GF-D8 (cell line): ENCODE measurements at regions not wholly inside any gene's neighbourhood (a gene's known extent, or its start where the extent isn't known, plus 50 kb on each side); places are given as distances from the start of the nearest gene placed in this dataset.

Experiments
- DNase-seq: peaks from one replicate; lab custom pipeline; 2025; lab: John Stamatoyannopoulos, UW

DNA sequence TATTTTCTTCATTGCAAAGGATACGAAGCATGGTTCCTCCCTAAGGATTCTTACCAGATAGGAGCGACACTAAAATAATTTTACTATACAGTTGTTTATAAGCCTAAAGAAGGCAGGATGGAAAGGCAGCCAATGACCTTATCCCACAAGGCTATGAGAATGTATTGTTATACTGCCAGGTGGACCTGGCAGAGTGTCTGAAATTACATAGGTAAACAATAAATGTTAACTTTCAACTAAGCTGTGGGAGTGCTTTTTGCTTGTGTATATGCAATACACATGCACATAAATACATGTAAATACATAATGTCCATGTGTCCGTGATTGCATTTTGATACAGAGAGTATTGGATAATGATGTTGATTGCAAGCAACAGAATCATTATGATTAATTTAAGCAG is 850.6 kb downstream of the CENPC start:
- DNase-seq = no peak

DNA sequence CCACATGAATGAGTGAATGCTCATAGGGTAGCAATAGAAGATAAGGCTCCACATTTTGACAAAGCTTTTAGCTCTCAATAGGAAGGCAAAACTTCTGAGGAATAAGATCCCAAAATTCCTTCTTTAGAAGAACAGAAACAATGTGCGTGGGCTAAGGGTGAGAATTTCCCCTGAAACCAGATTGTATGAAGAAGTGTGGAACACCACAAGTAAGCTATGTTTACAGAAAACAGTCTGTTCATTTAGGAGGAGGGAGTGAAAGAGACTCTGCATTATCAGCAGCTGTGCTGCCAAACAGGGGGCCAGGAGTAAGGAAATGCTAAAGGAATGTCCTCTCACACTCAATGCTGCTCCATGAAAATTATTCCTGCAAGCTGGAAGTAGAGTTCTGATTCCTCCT is 851.6 kb downstream of the CENPC start:
- DNase-seq = no peak

DNA sequence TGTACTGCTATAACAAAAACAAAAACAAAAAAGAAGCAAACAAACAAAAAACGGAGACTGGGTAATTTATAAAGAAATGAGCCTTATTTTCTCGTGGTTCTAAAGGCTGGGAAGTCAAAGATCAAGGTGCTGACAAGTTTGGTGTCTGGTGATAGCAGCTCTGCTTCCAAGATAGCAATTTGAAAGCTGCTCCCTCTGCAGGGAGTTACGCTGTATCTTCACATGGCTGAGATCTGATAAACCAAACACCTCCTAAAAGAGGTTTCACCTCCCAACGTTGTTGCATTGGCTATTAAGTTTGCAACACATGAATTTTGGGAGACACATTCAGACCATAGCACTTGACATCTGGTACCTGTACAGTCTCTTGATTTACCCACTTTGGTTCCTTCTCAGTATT is 854.2 kb downstream of the CENPC start:
- DNase-seq = no peak

DNA sequence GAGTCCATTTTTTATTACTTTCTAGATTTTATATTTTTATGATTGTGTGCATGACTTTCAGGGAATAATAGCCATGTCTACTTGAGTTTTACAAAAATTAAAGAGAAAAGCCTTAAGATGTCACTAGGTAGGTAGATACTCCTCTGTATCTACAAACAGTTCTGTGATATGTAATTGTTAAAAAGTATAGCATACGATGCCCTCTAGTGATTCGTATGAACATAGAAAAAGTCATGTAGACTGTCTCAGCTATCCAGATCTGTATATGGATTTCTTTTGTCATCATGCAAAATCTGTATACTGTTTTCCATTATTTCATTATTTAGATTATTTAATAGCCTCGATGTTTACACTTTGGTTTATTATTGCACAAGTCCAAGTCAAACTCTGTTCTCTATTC is 856.6 kb downstream of the CENPC start:
- no peak for DNase-seq

DNA sequence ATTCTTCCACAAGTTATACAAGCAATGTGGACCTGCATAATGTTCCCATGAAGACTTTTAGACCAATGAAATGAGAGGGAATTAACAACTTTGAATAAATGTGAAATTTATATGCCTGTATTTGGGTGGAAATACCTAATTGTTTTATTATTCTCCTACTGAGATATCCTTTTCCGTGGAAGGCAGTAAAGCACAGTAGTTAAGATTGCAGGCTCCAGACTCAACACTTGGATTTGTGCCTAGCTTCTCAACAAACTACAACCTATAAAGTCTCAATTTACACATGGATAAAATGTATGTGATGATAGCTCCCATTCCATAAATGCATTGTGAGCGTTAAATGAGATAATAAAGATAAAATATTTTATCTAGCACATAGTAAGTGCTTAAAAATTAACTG is 857.8 kb downstream of the CENPC start:
- no peak for DNase-seq

DNA sequence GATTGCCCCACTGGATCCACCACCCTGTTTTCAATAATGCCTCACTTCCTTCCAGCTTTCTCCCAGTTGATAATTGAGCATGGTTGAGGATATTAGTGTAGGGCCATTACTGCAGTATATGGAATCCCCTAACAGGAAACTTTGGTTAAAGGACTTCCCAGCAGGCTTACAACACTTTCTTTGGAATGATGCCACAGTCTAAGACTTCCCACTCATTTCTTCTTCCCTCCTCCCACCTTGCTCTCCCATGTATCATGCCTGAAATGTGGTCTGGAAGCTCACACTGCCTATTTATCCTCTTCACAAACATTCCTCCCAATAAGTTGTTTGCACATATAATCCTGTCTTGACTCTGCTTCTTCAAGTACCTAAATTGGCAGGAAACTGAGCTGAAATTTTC is 863.3 kb downstream of the CENPC start:
- no peak for DNase-seq

DNA sequence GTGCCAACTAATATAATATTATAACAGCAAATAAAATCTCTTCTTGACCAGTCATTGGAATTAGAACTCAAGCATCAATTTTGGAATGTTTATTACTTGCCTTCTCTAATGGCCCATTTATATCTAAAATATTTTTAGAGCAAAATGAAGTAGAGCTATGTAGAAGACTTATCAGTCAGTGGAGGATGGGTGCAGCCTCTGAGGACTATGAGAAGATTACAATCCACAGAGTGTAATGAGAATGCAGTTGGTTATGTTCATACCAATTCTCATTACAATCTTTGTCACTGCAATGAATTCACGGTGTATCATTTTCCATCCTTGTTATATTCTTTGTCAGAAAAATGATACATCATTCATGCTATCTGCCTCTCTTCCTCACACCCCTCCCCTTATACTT is 878.1 kb downstream of the CENPC start:
- DNase-seq = no peak

DNA sequence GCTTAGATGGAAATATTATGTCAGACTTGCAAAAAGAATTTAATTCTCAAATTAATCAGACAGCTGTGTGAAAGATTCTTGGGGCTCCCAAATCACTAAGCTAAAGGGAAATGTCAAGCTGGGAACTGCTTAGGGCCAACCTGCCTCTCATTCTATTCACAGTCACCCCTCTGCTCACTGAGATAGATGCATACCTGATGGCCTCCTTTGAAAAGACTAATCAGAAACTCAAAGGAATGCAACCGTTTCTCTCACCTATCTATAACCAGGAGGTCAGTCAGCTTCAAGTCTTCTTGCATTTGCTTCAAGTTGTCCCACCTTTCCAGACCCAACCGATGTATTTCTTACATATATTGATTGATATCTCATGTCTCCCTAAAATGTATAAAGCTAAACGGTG is 882.7 kb downstream of the CENPC start:
- DNase-seq = no peak

DNA sequence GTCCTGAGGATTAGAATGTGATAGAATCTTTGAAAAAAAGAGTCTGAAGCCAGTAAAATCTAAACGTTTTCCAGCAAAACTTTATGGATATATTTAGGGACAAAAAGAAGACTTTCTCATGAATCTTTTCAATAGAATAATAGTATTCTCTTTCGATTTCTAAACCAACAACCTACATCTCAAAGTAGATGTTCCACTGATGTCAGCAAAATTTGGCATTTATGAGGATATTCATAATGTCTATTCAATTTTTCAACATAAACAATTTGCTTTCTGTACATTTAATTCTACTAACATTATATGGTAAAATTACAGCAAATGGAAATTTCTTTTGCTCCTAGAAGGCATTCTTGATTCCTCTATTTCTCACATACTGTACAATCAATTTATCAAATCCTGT is 886.5 kb downstream of the CENPC start:
- no peak for DNase-seq

DNA sequence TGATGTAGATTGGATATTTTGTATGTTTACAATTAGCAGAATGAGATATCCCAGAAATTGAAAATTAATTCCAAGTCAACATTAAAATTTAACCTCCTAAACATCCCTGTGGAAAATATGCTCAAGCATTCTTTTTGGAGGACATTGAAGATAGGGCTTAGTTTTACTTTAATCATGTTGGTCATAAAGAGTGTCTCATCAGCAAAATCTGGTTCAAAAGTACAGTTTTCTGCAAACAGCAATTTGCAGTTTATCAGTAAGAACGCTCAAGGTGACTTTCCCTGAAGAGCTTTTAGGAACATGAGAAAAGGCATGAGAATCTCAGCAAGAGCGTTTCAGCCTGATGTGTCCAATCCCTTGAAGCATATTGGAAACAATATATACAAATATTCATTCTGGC is 889.8 kb downstream of the CENPC start:
- DNase-seq = no peak

DNA sequence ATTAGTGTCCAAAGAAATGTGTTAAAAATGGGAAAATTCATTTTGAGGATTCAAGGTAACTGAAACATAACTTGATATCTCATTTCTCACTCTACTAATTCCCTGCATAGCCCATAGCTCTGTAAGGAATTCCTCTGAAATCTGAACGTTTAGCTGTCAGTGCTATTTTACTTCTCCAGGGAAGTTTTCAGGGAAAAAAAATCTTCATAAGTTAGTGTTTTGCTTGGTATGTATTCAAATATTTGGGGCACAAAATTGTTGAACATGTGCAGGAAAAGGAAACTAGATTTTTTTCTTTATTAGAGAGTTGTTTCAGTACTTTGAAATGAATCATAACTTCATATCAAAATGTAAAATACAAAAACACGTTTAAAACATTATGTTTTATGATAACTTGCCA is 891.4 kb downstream of the CENPC start:
- no peak for DNase-seq

DNA sequence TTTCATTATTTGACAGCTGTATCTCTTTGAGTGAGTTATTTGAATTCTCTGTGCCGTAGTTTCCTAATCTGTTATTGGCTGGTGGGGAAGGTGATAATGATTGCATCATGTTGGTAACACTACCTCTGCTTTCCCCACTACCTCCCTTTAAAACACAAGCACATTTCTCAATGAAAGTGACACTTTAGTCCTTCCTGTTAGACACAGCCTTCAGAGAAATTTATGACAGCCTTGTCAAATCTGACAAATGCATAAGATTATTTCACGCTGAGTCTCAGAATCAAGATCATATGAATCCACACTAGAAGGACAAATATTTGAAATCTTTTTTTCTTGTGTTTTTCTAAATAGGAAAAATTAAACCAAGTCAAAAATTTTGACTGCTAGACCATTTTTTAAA is 896.1 kb downstream of the CENPC start:
- DNase-seq = no peak

DNA sequence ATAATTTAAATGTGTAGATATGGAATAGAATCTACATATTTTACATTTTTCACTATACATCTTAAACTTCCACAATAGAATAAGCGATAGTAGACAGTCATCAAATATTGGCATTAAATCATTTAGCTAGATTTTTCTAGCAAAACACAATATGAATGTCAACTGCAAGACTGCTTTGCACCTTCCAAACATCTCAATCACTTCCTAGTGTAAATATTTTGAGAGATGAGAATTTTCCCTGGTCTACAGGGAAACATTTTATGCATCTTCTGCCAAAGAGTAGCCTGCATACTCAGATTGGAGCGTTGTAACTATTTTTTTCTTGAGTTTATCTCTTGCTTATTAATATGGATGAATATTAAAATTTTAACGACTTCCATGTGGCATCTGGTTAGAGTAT is 897.4 kb downstream of the CENPC start:
- no peak for DNase-seq

DNA sequence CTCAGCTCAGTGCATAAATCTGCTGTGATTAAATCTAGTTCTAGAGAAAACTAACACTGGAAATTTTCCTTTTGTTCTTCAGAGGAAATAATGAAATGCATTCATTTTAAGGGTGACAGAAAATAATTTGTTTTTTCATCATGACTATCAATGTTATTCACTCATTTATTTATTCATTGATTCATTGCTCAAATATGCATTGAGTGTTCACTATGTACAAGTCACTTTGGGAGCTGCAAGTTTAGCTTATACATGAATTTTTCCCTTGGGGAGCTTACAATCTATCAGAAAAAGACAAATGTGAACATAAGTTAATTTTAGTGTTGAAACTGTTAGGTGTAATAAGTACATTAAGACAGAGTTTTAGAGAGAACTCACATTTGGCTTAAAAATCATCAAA is 897.8 kb downstream of the CENPC start:
- DNase-seq = no peak

DNA sequence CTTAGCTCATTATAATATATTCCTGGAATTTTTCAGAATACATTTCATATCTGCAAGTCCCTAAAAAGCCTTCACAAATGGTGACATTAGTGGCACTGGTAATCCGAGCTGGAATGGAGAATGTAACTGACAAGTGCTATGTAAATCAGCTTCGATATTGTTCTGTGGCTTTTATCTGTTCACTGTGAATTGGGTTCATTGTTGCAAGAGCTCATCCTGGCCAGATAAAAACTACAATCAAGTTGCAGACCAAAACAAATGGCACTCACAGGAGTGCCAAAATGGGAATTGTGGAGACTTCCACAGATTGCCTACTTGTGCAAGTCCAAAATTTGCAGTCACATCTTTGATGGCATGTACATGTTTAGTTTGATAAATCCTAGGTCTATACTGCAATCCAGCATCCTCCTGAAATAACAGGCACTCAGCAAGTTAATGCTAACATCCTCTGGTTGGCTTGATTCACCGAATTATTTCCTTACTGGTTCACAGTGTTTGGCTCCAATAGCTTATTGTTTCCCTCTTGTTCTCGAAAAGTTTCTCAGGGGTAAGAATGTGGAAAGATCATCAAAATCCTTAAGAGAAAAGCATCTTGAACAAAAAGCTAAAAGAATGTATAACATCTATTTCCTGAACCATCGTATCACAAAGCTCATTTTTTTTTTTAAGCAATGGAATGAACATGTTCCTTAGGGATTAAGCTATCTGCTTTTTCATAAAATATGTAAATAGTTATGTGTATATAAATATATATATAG is 904.9 kb downstream of the CENPC start:
- no peak for DNase-seq

DNA sequence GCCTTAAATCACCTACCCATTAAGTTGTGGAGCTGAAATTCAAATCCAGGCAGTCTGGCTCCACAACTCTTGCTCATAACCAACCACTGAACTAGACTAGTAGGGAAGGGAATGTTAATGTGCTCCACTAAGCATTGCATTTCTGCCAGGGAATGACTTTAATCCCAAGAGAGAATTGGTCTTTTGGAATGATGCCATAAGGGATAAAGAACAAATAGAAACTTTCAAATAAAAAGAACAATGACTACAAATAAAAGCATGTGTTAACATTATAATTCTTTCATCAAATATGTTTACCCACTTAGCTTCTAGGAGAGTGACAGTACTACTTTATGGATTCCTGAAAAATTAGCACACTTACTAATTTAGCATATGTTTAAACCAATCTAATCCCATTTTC is 905.9 kb downstream of the CENPC start:
- no peak for DNase-seq

DNA sequence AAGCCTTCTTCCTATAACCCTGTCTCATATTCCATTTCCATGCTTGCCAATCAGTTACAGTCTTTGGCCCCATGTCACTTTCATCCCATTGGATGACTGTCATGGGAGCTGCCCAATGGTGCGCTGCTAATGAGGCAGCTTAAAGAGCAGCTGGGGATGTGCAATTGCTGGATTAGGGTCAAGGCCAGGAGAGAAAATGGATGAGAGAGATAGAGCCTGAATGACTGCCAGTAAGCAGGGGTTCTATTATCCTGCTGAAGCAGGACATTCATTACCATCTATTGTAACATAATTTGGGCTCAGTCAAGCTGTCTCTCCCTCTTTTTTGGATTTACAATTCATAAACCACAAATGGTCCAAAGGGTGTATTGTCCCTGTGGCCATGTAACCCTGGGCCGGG is 909.0 kb downstream of the CENPC start:
- DNase-seq = no peak

DNA sequence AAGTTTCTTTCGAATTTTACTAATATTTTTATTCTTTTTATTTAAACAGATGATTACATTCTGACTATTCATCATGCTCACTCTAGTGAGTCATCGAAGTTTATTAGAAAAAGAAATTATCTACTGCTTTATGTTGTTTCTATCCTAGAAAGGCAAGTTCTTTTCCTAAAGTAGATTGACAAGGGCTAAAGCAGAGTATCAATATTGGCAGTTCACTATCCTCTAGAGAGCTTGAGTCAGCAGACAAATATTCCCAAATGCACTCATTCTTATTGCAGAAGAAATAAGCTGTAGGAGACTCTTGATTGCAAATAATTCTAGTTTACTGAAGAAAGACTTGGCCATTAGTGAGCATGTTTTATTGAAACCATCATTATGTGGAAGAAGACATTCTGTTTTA is 911.8 kb downstream of the CENPC start:
- DNase-seq = no peak

DNA sequence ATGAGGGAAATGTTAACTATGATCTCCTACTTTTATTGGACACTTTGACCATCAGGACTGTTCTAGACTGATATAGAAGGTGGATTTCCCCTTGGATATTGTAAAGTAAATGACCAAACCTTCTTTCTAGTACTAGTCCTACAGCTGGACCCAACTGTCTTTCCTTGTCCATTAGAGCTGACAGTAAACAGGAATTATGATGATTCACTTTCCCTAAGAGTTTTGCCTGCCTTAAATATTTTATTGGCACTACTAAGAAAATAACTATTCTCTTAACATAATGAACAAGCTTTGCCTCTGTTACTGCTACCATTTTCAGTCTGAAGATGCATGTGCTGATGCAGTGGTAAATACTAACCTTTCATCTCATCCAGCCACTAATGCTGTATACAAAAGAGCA is 915.4 kb downstream of the CENPC start:
- no peak for DNase-seq

DNA sequence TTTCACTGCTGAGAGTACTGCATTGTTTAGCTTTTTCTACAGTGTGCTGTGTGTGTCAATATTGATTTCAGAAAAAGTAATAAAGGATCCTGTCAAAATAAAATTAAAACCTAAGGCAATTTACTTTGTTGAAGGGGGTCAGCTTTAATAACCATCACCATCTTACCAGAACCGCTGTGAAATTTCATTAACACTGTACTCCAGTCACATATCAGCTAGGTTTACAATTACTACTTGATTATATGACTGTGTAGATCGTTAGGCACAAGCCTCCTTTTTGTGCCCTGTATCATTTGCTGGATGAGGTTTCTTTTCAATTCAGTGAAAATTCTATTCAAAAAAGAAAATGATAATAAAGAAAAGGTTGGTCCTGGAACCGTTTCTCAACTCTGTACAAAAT is 917.2 kb downstream of the CENPC start:
- DNase-seq = no peak

DNA sequence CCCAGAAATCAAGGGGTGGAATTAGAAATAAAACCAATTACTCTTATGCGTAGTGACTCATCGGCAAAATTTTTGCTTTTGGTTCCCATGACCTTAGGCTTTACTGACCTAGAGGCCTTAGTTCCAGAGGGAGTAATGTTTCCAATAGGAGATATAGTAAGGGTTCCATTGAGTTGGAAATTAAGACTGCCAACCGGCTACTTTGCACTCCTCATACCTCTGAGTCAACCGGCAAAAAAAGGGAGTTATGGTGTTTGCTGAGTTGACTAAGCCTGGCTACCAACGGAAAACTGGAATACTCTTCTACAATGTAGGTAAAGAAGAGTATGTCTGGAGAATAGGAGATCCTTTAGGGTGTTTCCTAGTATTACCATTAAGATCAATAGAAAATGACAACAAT is 919.8 kb downstream of the CENPC start:
- no peak for DNase-seq

DNA sequence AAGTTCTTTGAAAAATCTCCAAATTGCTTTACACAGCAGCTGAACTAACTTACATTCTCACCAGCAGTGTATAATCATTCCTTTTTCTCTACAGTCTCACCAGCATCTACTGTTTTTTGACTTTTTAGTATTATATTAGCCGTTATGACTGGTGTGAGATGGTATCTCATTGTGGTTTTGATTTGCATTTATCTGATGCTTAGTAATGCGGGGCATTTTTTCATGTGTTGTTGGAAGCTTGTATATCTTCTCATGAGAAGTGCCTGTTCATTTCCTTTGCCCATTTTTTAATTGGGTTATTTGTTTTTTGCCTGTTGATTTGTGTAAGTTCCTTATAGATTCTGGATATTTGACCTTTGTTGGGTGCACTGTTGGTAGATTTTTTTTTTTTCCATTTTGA is 931.7 kb downstream of the CENPC start:
- DNase-seq = no peak

DNA sequence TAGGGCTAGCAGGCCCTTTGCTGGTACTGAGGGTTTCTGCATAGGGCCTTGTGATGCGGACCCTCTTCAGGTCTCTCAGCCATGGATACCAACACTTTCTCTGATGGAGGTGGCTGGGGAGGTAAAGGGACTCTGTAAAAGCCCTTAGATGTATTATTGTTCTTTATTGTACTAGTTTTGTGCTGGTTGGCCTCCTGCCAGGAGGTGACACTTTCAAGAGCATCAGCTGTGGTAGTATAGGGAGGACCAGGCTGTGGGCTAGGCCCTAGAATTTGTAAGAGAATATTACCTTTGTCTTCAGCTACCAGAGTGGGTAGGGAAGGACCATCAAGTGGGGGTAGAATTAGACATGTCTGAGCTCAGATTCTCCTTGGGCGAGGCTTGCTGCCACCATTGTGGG is 936.3 kb downstream of the CENPC start:
- no peak for DNase-seq

DNA sequence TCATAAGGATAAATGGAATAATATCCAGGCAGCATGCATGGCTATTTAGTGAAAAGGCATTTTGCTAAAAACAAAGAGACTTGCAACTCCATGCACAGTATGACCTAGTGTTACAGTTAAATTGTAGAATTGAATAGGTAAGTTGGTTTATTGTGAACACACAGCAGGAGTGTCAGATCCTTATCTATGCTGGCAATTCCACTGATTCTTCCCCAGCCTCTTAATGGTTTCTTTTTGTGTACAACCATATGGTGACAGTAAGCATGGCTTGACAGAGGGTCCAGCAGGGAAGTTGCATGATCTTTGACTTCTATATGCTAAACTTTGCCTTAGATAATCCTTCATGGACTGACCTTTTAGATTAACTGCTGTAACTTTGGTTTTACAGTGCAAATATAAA is 936.6 kb upstream of the EPHA5 start:
- DNase-seq = no peak

DNA sequence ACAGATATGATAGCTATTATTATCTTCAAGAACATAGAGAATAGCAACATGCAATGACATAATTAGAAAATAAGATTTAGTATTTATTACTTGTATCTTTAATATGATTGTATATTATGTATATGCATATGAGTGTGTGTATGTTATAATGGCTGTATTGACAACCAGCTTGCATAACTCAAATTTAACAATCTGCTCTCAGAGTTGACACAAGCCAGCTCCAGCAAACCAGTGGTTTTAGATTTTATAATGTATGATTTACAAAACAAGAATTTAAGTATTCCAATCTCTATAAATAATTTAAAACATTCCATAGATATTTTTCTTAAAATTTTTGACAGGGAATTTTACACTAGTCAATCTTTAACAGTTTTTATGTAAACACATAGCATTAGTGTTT is 935.9 kb upstream of the EPHA5 start:
- no peak for DNase-seq
